ENCODE measurements at regions not wholly inside any gene's neighbourhood (a gene's known extent, or its start where the extent isn't known, plus 50 kb on each side); places are given as distances from the start of the nearest gene placed in this dataset.

DNA sequence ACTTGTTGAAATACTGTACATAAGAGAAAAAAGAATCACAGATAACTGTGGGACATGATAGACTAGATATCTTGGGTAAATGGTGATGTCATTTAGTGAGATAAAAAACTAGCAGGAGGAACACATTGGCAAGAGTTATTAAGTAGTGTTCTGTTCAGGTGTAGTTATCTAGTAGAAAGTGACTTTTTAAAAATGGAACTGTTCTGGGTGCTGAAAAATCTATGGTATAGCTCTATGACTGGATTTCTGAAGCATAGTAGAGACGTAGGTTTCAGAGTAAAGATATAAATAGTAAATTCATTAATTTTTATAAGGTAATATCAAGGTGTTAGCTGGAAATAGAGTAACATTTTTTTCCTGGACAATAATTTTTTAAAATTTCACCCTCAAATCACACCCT is 225.1 kb upstream of the UGT8 start:
- H3K27ac Mint-ChIP-seq = no peak overlapping the region
- H3K4me3 Mint-ChIP-seq = no peak overlapping the region
- no peaks in the 10 kb centered on the region for H3K9me3 Mint-ChIP-seq
- no peaks in the 10 kb centered on the region for H3K27me3 Mint-ChIP-seq (ENCODE audit: low read depth)
- no peaks in the 10 kb centered on the region for H3K36me3 Mint-ChIP-seq (ENCODE audit: low read depth)
- H3K4me1 Mint-ChIP-seq (ENCODE audit: low read depth) = no peaks in the 10 kb centered on the region
- no peak for DNase-seq (ENCODE audit: low spot score)

DNA sequence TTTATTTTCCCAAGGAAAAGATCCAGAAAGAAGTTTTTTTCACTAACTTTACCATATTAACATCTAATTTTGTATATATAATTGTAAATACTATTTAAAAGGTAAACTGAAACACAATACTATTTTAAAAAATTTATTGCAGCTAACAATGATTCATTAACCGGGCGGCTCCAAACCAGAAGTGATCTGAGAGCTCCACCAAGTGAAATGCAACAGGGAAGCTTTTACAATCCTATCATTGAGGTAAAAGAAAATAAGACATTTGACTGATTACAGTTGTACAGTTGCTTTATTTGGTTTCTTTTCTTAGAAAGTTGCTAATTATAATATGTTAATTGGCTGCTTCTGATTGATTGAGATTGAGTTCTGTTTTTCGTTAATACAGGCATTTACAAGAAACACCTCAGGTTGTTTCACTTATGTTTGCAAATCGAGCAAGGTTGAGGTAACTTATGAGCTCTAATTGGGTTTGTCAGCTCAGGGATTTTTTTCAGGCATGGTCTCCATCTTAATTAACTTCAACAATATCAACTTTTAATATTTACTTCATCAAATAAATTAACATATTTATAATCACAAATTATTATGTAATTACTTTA is 220.2 kb upstream of the UGT8 start:
- Mint-ChIP-seq H3K9me3 (no peaks in the 10 kb centered on the region), H3K36me3 (ENCODE audit: low read depth) (no peaks in the 10 kb centered on the region), H3K27me3 (ENCODE audit: low read depth) (peaks cover 2% of the 10 kb centered on the region), H3K4me1 (ENCODE audit: low read depth) (no peaks in the 10 kb centered on the region), H3K27ac (no peak overlapping the region), H3K4me3 (no peak overlapping the region)
- DNase-seq (ENCODE audit: low spot score) = no peak

DNA sequence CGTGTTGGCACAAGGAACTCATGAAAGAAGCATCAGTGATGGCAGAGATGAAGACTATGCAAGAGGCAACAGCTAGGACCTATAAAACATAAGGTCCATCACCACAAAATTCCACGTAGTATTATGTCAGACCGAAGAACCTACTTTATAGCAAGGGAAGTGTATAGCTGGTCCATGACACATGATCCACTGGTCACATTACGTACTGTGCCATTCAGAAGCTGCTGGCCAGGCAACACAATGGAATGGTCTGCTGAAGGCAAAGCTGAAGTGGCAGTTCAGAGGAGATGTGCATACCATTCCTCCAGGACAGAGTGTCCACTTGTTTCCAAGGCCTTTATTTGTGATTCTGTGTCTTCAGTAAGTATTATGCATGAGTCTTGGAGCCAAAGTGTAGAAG is 215.5 kb upstream of the UGT8 start:
- Mint-ChIP-seq H3K4me3 (no peak overlapping the region), H3K4me1 (ENCODE audit: low read depth) (no peaks in the 10 kb centered on the region), H3K36me3 (ENCODE audit: low read depth) (no peaks in the 10 kb centered on the region), H3K27me3 (ENCODE audit: low read depth) (peaks cover 2% of the 10 kb centered on the region), H3K9me3 (no peaks in the 10 kb centered on the region), H3K27ac (no peak overlapping the region)
- no peak for DNase-seq (ENCODE audit: low spot score)

DNA sequence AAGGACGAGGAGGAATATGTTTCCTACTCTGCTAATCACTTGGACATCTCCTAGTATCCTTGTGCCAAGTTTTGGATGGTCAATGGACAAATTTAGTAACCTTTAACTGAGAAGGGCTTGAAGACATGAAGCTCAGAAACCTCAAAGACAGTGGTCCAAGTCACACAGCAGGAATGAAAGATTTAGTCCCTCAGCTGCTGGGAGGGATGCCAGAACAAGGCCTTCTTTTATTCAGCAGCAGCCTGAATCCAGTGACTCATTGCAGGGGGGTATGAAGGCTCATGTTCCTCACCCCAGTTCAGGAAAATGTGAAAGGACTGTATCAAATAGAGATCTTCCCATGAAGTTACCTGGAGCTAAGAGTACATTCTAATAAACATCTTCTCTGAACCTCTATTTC is 214.9 kb upstream of the UGT8 start:
- no peaks in the 10 kb centered on the region for H3K4me1 Mint-ChIP-seq (ENCODE audit: low read depth)
- no peak for DNase-seq (ENCODE audit: low spot score)
- peaks cover 2% of the 10 kb centered on the region for H3K27me3 Mint-ChIP-seq (ENCODE audit: low read depth)
- H3K27ac Mint-ChIP-seq = no peak overlapping the region
- no peaks in the 10 kb centered on the region for H3K36me3 Mint-ChIP-seq (ENCODE audit: low read depth)
- H3K9me3 Mint-ChIP-seq = no peaks in the 10 kb centered on the region
- H3K4me3 Mint-ChIP-seq = no peak overlapping the region

DNA sequence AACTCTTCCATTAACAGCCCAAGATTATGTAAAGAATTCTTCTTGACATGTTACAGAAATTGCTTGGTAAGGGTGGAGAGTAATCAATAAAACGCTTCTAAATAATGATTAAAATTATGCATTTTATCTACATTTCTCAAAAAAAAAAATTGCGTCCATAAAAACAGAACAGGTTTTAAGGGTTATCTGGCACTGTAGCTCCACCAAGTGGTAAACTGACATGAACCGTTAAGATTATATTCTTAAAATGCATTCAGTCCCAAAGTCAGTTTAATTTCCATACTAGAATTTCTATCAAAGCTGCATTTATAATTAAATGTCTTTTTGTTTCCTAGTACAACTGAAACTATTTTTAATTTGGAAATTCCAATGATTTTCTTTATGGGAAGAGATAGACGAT is 214.0 kb upstream of the UGT8 start:
- no peaks in the 10 kb centered on the region for H3K36me3 Mint-ChIP-seq (ENCODE audit: low read depth)
- no peaks in the 10 kb centered on the region for H3K9me3 Mint-ChIP-seq
- peaks cover 2% of the 10 kb centered on the region for H3K27me3 Mint-ChIP-seq (ENCODE audit: low read depth)
- H3K27ac Mint-ChIP-seq = no peak overlapping the region
- H3K4me3 Mint-ChIP-seq = no peak overlapping the region
- H3K4me1 Mint-ChIP-seq (ENCODE audit: low read depth) = no peaks in the 10 kb centered on the region
- DNase-seq (ENCODE audit: low spot score) = no peak

DNA sequence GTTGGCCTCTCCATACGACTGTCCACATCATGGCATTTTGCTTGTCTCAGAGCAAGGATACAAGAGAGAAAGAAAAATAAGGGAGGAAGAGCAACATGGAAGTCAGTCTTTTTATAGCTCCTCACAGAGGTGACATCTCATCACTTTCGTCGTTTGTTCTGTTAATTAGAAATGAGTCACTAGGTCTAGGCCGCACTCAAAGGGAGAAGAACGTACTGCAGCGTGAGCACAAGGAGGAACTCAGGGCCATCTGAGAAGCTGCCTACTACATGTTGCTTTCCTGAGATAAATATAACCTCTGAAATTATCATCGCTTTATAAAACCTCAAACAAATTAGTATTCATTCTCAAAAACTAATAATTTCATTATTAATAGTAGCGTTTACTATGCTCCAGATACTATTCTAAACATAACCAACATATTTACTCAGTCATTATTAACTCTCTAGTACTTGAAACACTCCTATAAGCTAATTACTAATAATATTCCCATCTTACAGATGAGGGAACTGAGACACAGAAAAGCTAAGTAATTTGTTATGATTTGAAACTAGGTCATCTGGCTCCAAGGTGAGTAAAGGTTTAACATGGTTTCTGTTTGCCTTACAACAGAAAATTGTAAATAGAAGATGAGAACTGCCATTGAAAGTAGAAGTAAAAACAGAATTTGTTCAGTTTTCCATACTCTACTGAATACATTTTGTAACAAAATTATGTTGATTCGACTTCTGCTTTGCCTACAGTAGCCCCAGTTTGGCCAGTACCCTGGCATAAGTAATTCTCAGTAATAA is 213.2 kb upstream of the UGT8 start:
- Mint-ChIP-seq H3K27me3 (ENCODE audit: low read depth) (peaks cover 2% of the 10 kb centered on the region), H3K36me3 (ENCODE audit: low read depth) (no peaks in the 10 kb centered on the region)

DNA sequence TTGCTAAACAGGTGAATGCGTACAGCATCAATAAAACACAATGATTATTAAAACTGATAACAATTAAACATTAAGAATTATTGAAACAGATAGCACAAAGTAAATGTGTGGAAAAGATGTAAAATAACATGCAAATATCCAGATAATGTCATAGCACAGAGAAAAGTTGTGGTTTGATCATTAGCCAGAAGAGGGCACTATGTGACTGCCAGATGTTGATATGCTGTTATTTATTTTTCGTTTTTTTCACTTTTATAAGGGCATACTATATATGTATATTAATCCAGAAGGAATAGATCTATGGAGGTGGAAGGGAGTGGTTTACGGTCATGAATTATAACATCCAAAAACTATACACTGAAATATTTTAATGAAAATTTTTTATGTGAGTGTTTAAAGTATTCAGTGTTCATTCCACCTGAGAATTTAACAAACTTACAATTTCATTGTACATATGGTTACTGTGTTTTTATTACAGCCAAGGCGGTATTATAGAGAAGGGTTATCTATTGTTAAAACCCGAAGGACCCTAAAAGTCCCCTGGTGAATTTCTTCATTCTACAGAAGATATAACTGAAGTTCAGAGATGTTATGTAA is 211.9 kb upstream of the UGT8 start:
- no peaks in the 10 kb centered on the region for H3K4me1 Mint-ChIP-seq (ENCODE audit: low read depth)
- no peak overlapping the region for H3K27ac Mint-ChIP-seq
- no peak overlapping the region for H3K4me3 Mint-ChIP-seq
- no peak for DNase-seq (ENCODE audit: low spot score)
- H3K9me3 Mint-ChIP-seq = no peaks in the 10 kb centered on the region
- H3K36me3 Mint-ChIP-seq (ENCODE audit: low read depth) = no peaks in the 10 kb centered on the region
- H3K27me3 Mint-ChIP-seq (ENCODE audit: low read depth) = peaks cover 7% of the 10 kb centered on the region

More for the DNA sequence above, 213.2 kb upstream of the UGT8 start:
- no peak for DNase-seq (ENCODE audit: low spot score)
- Mint-ChIP-seq H3K27ac (no peak overlapping the region), H3K4me3 (no peak overlapping the region), H3K4me1 (ENCODE audit: low read depth) (no peaks in the 10 kb centered on the region), H3K9me3 (no peaks in the 10 kb centered on the region)

DNA sequence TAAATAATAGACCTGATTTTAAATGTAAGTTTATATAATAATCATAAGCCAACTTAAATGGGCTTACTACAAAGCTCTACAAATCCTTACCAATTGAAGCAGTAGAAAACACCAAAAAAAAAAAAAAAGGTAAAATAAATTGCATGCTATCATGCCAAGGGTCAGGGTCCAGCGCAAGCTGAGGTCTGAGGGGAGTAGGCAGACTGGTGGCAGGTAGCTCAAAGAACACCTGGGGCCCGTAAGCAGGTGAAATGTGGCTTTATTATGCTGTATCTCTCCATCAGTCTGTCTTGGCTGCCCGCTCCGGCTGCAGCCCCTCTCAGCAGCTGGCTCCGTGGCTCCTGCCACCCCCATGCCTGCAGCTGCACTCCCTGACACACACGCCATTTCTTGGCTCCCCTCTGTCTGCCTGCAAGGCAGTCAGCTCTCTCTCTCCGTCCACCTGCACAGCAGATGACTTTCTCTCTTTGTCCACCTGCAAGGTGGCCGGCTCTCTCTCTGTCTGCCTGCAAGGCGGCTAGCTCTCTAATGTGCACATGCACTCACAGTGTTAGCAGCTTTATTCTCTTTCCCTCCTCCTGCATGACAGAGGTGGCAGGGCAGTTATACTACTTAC is 209.4 kb upstream of the UGT8 start:
- no peak for DNase-seq (ENCODE audit: low spot score)
- Mint-ChIP-seq H3K36me3 (ENCODE audit: low read depth) (no peaks in the 10 kb centered on the region), H3K4me1 (ENCODE audit: low read depth) (peaks cover 2% of the 10 kb centered on the region), H3K27me3 (ENCODE audit: low read depth) (peaks cover 5% of the 10 kb centered on the region), H3K27ac (no peak overlapping the region), H3K4me3 (no peak overlapping the region), H3K9me3 (no peaks in the 10 kb centered on the region)

DNA sequence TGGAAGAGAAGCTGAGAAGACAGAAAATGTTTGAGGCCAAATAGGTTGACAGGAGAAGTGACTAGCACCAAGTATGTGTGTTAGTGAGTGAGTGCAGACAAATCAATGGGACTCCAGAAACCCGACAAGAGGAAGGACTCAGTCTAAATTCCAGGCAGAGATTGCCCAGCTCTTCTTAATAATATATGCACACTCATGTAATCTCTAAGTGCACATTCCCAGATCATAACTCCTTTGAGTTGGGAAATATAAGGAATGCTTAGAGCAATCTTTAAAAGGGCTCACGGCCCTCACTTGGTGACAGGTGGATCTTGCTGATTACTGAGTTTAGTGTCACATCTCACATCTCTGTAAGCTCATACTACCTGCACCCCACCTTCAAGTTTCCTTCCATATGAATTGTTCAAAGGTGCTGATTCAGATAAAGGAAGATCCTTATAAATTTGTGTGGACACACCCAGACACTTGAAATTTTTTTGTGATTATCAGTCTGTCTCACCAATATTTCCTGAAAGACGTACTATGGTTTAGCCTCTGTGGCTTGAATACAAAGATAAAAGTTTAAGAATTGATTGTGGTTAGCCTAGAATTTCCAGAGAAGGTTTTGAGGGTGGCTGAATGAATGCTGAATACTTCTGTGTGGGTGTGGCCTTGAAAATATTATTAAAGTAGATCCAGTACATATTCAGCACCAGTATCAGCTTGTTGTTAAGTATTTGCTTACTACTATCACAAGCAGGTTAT is 205.1 kb upstream of the UGT8 start:
- no peak for DNase-seq (ENCODE audit: low spot score)
- Mint-ChIP-seq H3K4me3 (no peak overlapping the region), H3K9me3 (no peaks in the 10 kb centered on the region), H3K27ac (no peak overlapping the region), H3K27me3 (ENCODE audit: low read depth) (peaks cover 7% of the 10 kb centered on the region), H3K4me1 (ENCODE audit: low read depth) (peaks cover 2% of the 10 kb centered on the region), H3K36me3 (ENCODE audit: low read depth) (no peaks in the 10 kb centered on the region)

DNA sequence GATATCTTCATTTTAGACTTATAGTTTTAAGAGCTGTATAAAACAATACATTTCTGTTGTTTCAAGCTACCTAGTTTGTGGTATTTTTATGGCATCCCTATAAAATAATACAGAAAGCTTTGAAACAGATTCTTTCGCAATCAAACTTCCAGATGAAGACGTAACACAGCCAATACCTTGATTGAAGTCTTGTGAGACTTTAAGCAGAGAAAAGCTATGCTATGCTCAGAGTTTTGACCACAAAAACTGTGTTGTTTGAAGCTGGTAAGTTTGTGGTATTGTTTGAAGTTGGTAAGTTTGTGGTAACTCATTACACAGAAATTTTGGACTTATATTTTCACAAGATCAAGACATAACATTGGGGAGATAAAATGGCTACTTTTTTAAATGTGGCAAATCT is 201.8 kb upstream of the UGT8 start:
- H3K27me3 Mint-ChIP-seq (ENCODE audit: low read depth) = peaks cover 2% of the 10 kb centered on the region

DNA sequence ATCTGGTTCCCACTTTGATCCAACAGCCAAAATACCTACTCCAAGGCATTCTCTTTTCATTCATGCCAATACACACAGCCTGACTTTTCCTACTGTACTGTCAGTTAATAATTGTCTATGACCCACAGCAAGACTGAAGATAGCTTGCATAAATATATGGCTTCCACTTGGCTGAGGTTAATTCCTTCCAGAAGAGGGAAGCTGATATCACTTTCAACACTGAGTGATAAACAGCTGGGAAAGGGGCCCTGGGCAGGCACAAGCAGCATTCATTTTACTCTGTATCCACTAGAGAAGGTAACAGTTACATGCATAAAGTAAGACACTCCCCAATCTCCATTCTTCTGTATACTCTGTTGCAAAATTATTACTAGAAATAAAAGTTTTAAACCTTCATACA is 200.2 kb upstream of the UGT8 start:
- Mint-ChIP-seq H3K36me3 (ENCODE audit: low read depth) (no peaks in the 10 kb centered on the region), H3K4me1 (ENCODE audit: low read depth) (peaks cover 2% of the 10 kb centered on the region), H3K27me3 (ENCODE audit: low read depth) (peaks cover 2% of the 10 kb centered on the region), H3K9me3 (no peaks in the 10 kb centered on the region), H3K4me3 (no peak overlapping the region), H3K27ac (no peak overlapping the region)
- no peak for DNase-seq (ENCODE audit: low spot score)

More for the DNA sequence above, 201.8 kb upstream of the UGT8 start:
- Mint-ChIP-seq H3K27ac (no peak overlapping the region), H3K4me1 (ENCODE audit: low read depth) (peaks cover 2% of the 10 kb centered on the region), H3K4me3 (no peak overlapping the region), H3K9me3 (no peaks in the 10 kb centered on the region), H3K36me3 (ENCODE audit: low read depth) (no peaks in the 10 kb centered on the region)
- no peak for DNase-seq (ENCODE audit: low spot score)

DNA sequence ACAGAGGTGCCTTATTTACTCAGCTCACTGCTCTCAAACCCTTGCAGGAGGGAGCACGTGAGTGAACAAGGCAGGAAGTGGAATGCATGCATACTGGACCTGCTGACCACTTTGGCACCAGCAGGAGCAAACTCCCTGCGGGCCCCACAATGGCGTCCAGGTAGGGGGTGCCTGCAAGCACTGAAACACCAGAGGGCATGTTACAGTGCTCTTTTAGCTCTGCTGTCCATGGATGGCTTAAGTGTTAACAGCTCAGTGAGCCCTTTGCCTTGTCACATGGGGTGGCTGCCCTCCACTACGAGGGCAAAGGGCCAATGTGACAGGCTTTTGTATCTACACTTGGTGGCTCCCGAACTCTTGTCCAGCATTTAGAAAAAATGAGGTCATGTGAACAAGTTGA is 199.5 kb upstream of the UGT8 start:
- H3K4me3 Mint-ChIP-seq = no peak overlapping the region
- H3K27me3 Mint-ChIP-seq (ENCODE audit: low read depth) = peaks cover 2% of the 10 kb centered on the region
- H3K9me3 Mint-ChIP-seq = no peaks in the 10 kb centered on the region
- no peaks in the 10 kb centered on the region for H3K4me1 Mint-ChIP-seq (ENCODE audit: low read depth)
- DNase-seq (ENCODE audit: low spot score) = no peak
- no peaks in the 10 kb centered on the region for H3K36me3 Mint-ChIP-seq (ENCODE audit: low read depth)
- no peak overlapping the region for H3K27ac Mint-ChIP-seq

DNA sequence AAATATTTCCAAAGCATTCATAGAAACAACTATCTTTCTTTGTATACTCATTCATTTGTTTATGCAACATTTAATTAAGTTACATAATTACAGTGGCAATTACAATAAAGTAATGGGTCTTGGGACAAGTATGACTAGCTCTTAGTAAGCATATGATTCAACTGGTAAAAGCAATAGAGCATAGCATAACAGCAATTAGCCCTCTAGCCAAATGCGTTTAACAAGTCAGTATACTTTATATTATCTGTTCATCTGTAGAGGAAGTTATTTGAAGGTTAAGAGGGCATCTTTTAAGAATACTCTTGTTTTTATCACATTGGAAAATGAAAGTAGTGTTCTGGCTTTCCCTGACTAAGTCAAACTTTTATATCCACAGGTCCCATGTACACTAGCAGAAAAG is 198.1 kb upstream of the UGT8 start:
- H3K36me3 Mint-ChIP-seq (ENCODE audit: low read depth) = no peaks in the 10 kb centered on the region
- DNase-seq (ENCODE audit: low spot score) = no peak
- peaks cover 2% of the 10 kb centered on the region for H3K27me3 Mint-ChIP-seq (ENCODE audit: low read depth)
- no peaks in the 10 kb centered on the region for H3K4me1 Mint-ChIP-seq (ENCODE audit: low read depth)
- H3K27ac Mint-ChIP-seq = no peak overlapping the region
- H3K4me3 Mint-ChIP-seq = no peak overlapping the region
- H3K9me3 Mint-ChIP-seq = no peaks in the 10 kb centered on the region

DNA sequence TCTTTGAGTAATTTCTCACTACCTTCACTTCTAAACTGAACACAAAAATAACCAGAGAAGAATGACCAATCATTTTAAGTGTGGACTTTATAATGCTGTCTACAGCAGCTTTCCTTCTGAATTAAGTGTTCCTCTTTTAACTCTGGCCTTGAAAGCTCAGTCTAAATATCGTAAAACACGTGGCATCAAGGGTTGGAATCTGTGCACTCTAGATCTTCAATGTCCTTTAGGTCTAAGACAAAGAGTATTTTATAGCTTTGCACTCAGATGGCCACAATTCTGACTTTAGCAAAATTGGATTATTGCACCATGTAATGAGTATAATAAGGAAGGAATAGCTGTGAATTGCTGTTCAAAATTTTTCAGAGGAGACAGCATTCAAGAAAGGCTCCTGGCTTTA is 197.1 kb upstream of the UGT8 start:
- Mint-ChIP-seq H3K27ac (no peak overlapping the region), H3K4me1 (ENCODE audit: low read depth) (no peaks in the 10 kb centered on the region), H3K36me3 (ENCODE audit: low read depth) (no peaks in the 10 kb centered on the region), H3K9me3 (no peaks in the 10 kb centered on the region), H3K27me3 (ENCODE audit: low read depth) (peaks cover under 1% of the 10 kb centered on the region), H3K4me3 (no peak overlapping the region)
- no peak for DNase-seq (ENCODE audit: low spot score)

All from T-helper 2 cell treated with Interferon-gamma antibody and Interleukin-4, amounts not matched to agents 5 μg/mL and 100 μg/mL, for 36 hours (primary cell).